ENCODE measurements at regions not wholly inside any gene's neighbourhood (a gene's known extent, or its start where the extent isn't known, plus 50 kb on each side); places are given as distances from the start of the nearest gene placed in this dataset.
"Not testable (repeated sequence)": the region's sequence is repeated elsewhere in the genome, so short reads cannot be mapped to it uniquely, and the experiment has no call there.

DNA sequence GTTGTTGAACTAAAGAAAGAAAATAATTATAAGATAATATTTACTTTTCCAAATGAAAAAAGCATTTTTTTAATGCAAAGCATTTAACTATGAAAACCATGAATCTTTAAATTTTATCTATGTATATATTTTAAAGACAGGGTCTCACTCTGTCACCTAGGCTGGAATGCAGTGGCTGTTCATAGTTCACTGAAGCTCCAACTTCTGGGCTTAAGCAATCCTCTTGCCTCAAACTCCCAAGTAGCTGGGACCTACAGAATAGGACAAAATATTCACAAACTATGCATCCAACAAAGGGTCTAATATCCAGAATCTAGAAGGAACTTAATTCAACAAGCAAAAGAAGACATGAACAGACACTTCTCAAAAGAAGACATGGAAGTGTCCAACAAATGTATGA is 55.9 kb upstream of the ALB start:
- DNase-seq = no peak

- no peak for DNase-seq
These were observed 56.6 kb upstream of the ALB start for GRCh38 chr4:73347497-73347896.

DNA sequence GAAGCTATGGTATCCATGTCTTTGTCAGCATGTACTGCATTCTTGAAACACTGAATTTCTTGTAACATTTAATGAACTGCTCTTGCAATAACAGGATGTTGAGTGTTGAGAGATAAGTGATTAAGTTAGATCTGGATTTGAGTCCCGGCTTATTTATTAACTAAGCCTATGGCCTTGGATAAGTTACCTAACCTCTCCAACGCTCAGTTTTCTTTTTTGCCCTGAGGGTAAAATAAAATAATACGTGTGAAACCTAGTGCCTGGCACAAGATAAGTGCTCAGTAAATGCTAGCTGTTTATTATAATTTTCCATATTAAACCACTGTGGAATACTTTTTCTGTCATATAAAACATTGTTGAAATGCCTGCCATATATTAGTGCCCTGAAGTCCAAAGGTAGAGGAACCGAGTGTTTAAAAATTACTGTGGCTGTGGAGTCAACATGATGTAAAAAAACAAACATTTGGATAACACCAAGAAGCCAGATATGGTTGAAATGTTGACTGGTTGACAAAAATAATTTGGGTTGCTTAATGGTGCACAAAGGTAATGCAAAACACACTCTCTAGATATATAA is 58.6 kb upstream of the ALB start:
- DNase-seq = no peak

- DNase-seq = no peak
These were observed 60.0 kb upstream of the ALB start for GRCh38 chr4:73344106-73344505.

DNA sequence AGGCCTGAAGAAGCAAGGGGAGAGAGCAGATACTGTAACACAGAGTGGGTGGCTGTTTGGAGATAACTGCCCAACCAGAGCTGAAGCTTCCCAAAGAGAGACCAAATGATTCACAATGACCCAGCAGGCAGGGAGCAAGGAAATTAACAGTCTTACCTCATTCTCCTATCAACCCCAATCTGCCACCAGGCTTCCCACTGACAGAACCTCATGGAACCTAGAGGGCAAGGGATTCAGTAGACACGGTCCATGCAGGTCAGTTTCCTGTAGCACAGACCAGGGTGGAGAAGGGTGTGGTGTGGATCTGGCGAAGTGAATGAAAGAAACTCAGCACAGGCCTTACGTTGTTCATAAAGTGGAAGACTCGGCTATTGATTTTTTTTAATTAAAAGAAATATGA is 60.7 kb upstream of the ALB start:
- no peak for DNase-seq

DNA sequence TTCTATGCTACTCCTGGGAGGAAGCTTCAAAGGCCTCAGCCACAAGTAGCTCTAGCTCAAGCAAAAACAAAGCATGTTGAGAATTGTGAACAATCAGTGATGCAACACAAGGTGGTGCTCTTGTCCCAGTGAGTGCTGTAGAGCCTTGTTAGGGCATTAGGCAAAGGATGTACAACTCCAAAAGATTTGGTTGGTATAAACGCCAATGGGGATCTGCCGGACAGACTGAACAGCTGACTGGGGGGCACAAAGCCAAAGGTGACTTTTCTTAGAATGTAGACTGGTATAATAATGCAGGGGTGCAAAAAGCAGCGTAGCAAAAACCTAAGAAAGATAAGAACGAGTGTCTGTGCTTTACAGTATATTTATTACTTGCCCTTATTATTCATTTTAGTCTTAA is 62.6 kb upstream of the ALB start:
- peak; percentile 22 for DNase-seq

DNA sequence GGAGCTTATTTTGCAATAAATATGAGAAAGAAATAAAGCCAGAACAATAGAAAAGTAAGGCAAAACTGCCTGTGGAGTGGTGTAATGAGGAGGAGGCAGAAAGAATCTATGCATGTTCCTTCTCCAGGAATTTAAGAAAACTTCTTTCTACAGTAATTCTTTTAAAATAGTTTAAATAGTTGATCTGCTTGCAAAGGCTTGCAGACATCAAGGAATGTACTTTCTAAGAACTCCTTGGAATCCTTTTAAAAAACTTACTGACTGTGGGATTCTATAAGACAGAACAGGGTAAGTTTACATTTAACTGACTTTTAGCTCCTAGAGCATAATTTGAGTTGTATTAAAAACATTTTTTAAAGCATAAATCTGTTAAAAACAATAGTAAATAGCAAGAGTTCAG is 63.2 kb upstream of the ALB start:
- DNase-seq = no peak

- DNase-seq = no peak
These were observed 68.4 kb upstream of the ALB start for GRCh38 chr4:73335679-73336078.

GRCh38 chr4:73332012-73332411 is 72.1 kb upstream of the ALB start:
- not testable (repeated sequence) for DNase-seq

DNA sequence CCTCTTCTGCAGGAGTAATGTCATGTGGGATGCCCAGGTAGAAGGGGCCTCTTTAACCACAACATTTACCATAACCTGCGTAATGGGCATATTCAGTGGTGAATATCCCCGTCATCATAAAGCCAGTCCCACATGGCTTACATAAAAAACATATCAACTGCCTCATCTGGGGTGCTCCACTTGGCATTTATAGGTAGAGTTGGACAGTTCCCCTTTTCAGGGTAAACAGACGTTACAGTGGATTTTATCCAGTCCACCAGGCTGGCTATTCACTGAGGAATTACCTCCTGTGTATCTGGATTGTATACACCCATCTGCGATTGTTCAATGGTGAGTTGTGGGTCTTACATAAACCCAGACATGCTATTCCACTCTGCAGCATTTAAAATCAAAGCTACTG is 70.7 kb upstream of the ANKRD17 start:
- DNase-seq = no peak

- DNase-seq = not testable (repeated sequence)
These were observed 67.2 kb upstream of the ANKRD17 start for GRCh38 chr4:73325776-73326175.

DNA sequence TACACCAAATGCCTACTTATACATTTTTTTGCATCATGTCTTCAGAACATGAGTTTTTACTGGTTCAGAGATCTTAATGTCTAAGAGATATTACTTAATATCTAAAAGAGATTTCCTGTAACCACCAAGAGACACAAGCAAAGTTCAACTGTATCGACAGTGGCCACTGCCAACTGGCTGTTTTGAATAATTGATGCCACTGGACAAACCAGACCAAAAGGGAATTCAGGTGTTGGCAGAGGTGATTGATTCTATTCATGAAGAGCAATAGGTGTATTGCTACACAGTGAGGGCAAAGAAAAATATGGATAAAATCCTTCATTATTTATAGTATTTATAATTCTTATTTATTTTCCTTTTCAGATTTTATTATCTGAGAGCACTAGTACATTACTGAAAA is 58.5 kb upstream of the ANKRD17 start:
- no peak for DNase-seq

DNA sequence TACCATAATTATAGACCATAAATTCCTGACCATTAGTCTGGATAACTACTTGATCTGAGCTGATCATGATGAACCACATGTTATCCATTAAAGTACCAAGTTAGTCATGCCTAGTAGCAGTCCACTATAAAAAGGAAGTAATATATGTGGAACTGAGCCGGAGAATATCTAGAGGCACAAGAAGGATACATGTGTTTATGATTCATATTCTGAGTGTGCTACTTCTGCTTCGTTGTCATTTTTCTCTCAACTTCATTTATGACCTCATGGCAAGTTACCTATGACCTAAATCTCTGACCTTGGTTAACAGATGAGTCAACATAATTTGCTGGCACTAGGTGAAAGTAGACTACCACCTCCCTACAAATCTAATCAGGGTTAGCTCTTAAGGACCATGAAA is 56.5 kb upstream of the ANKRD17 start:
- no peak for DNase-seq

DNA sequence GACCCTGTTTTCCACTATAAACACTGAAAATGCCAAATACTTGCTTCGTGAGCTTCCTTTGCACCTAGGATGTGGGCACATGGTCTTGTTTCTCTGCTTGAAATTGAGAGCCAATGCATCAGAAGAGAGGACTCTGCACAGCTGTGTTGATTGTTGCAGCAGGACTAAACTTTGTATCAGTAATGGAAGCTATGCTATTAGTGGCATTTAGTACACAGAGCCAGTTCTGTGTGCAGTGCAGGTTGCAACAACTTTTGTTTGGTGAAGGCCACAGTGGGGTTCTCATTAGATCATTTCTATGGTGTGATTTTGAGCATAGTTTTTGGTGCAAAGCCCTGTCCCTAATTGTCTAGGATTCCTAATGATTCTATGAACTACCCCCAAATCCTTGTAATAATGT is 54.4 kb upstream of the ANKRD17 start:
- DNase-seq = no peak

DNA sequence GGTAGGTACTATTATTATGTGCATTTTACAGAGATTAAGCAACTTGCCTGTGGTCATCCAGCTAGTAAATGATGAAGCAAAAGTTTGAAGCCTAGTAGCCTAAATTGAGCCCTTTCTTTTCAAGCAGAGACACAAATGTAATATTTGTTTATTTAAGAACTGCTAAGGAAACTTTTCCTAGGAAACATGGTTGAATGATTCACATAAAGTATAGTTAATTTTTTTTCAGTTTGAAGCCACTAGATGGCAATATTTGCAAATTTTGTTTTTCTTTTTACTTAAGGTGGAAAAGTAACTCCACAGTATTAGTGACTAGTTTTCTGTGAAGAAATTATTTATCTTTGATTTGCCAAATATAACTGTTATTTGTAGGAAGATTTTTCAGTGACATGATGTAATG is 52.8 kb upstream of the ANKRD17 start:
- DNase-seq = no peak

- DNase-seq = no peak
These were observed 50.6 kb upstream of the ANKRD17 start for GRCh38 chr4:73309211-73309610.
